Peyer's patch (tissue), 4 donors: ENCODE measurements at regions not wholly inside any gene's neighbourhood (a gene's known extent, or its start where the extent isn't known, plus 50 kb on each side); places are given as distances from the start of the nearest gene placed in this dataset.

ENCODE experiments used
- DNase-seq, 3 donors: peaks; one replicate each; pipeline ENCODE4 v3.0.0-alpha.2; 2017 to 2019
- H3K27ac ChIP-seq, 4 donors: fragments of 200-600 bp; sonication (generic); one replicate each; pipeline ENCODE4 v1.5.1; 2016 to 2019
- H3K27me3 ChIP-seq, 2 donors: fragments of 200-600 bp; sonication (generic); one replicate each; pipeline ENCODE4 v1.5.1; 2019
- H3K36me3 ChIP-seq, 3 donors: fragments of 200-600 bp; sonication (generic); one replicate each; pipeline ENCODE4 v1.5.1; 2016 to 2019
- H3K4me1 ChIP-seq, 4 donors: fragments of 200-600 bp; sonication (generic); one replicate each; pipeline ENCODE4 v1.5.1; 2016 to 2019
- H3K4me3 ChIP-seq, 4 donors: fragments of 200-600 bp; sonication (generic); 1 replicate in 3 of 4; 2 replicates in 1 of 4; pipeline ENCODE4 v1.5.1; 2016 to 2019; ENCODE audit warnings: mild to moderate bottlenecking in 1 of 4
- H3K9me3 ChIP-seq, 4 donors: fragments of 200-600 bp; sonication (generic); one replicate each; pipeline ENCODE4 v1.5.1; 2016 to 2019; ENCODE audit warnings: mild to moderate bottlenecking in 1 of 4
- POLR2A ChIP-seq, 2 donors: fragments of 450-650 bp; IDR thresholded peaks; one replicate each; pipeline ENCODE4 v1.5.1; 2017; ENCODE audit warnings: antibody characterized with exemption in 2 of 2, mild to moderate bottlenecking in 2 of 2, moderate library complexity in 2 of 2
- TF ChIP-seq, protein P1 (sequence below), 6 experiments: fragments of 450-650 bp in 4 of 6; fragments of 200-600 bp in 2 of 6; sonication (generic) in 1 of 6; IDR thresholded peaks; one replicate each; pipeline ENCODE4 v1.5.1; 2017 to 2019; ENCODE audit warnings: antibody characterized with exemption in 6 of 6, mild to moderate bottlenecking in 3 of 6, moderate library complexity in 1 of 6

DNA sequence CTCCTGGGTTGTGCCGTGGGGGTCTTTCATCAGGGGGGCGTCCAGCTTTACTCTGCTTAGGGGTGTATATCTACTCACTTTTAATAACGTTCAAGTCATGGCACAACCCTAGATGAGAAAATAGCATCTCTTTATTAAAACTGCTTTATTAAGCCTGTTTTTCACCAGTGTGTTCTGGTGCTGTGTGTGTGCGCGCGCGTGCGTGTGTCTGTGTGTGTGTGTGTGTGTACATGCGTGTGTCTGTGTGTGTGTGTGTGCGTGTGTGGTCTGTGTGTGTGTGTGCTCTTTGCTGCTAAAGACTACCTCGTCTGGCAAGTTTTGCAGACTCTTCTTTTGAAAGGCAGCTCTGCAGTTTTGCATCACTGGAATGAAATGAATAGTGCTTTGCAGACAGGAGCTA lies 390.9 kb upstream of the MKI67 start:
- TF ChIP-seq POLR2A (IDR thresholded peaks at IDR 0.05): no peak
- TF ChIP-seq, protein P1, sequence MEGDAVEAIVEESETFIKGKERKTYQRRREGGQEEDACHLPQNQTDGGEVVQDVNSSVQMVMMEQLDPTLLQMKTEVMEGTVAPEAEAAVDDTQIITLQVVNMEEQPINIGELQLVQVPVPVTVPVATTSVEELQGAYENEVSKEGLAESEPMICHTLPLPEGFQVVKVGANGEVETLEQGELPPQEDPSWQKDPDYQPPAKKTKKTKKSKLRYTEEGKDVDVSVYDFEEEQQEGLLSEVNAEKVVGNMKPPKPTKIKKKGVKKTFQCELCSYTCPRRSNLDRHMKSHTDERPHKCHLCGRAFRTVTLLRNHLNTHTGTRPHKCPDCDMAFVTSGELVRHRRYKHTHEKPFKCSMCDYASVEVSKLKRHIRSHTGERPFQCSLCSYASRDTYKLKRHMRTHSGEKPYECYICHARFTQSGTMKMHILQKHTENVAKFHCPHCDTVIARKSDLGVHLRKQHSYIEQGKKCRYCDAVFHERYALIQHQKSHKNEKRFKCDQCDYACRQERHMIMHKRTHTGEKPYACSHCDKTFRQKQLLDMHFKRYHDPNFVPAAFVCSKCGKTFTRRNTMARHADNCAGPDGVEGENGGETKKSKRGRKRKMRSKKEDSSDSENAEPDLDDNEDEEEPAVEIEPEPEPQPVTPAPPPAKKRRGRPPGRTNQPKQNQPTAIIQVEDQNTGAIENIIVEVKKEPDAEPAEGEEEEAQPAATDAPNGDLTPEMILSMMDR (IDR thresholded peaks at IDR 0.05): no peak
- Histone ChIP-seq H3K27ac (no peak overlapping the region), H3K4me1 (no peaks in the 10 kb centered on the region), H3K4me3 (no peak overlapping the region), H3K9me3 (no peaks in the 10 kb centered on the region), H3K36me3 (no peaks in the 10 kb centered on the region), H3K27me3 (no peaks in the 10 kb centered on the region)
- no peak for DNase-seq

DNA sequence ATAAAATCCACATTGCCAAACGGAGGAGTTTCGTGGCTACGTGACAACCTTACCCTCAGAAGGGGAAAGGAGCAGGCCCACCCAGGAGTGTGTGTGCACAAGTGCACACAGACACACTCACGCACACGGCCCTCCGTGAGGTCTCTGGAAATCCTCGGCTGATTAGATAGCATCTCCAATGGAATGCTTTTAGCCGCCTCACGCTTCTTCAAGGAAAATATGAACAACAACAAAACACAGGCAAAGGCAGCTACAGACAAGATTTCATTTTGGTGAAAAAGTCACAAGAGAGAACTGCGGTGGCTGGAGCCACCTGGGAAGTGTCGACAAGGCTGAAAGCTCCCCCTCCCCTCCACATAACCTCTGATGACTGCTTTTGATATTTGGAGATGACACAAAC lies 391.8 kb upstream of the MKI67 start:
- no peaks in the 10 kb centered on the region for H3K27me3 ChIP-seq
- H3K4me3 ChIP-seq: no peak overlapping the region
- no peaks in the 10 kb centered on the region for H3K36me3 ChIP-seq
- H3K27ac ChIP-seq: no peak overlapping the region
- TF ChIP-seq, protein P1 (IDR thresholded peaks at IDR 0.05): no peak
- TF ChIP-seq POLR2A (IDR thresholded peaks at IDR 0.05): no peak
- H3K9me3 ChIP-seq: no peaks in the 10 kb centered on the region
- DNase-seq: no peak
- no peaks in the 10 kb centered on the region for H3K4me1 ChIP-seq

DNA sequence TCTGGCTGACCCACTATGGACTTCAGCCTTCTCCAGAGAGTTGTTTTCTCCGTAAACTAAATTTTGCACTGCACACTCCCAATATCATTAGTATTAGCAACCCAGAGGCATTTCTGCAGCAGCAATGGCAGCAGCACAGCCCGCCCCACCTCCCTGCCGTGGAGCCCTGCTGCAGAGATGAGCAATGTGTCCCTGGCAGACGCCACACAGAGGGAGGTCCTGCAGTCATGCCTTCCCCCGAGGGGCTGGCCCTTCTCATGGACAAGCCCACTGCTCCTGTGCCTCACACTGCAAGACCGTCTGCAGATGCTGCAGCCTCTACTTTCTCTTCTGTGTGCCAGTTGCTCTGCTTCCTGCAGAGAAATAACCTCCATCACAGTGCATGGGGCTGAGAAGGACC lies 393.4 kb upstream of the MKI67 start:
- Histone ChIP-seq H3K4me3 (no peak overlapping the region), H3K9me3 (no peaks in the 10 kb centered on the region)
- TF ChIP-seq POLR2A (IDR thresholded peaks at IDR 0.05): no peak
- TF ChIP-seq, protein P1 (IDR thresholded peaks at IDR 0.05): no peak

DNA sequence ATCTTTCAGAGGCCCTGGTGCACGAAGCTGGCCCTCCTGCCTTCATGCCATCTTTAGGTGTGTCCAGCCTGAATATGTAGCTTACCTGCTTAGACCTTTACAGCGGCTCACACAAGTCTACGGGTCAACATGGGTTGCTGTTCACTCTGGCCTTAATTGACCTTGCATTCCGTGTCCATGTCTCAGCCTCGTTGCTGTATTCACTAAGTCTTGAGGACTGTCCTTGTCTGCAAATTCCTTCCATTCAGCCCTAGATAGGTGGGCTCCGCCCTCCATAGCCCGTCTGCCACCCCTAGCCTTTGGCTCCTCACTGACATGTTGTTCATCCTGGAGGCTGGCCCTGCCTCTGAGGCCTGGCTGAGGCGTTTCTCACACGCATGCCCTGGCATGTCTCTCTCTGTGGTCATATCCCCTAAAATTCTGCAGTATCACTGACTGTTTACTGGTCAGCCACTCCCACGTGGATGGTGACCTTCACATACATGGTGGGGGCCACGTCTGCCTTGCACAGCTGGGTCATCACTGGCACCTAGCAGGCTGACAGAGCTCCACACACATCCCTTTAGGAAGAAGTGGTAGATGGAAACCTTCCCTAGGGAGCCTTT lies 394.1 kb upstream of the MKI67 start:
- no peak overlapping the region for H3K27ac ChIP-seq
- no peaks in the 10 kb centered on the region for H3K4me1 ChIP-seq
- H3K4me3 ChIP-seq: no peak overlapping the region
- no peaks in the 10 kb centered on the region for H3K36me3 ChIP-seq
- no peak for TF ChIP-seq POLR2A (IDR thresholded peaks at IDR 0.05)
- no peaks in the 10 kb centered on the region for H3K9me3 ChIP-seq
- H3K27me3 ChIP-seq: no peaks in the 10 kb centered on the region
- no peak for DNase-seq

More for the DNA sequence above, 393.4 kb upstream of the MKI67 start:
- Histone ChIP-seq H3K36me3 (no peaks in the 10 kb centered on the region), H3K27ac (no peak overlapping the region), H3K4me1 (no peaks in the 10 kb centered on the region), H3K27me3 (no peaks in the 10 kb centered on the region)
- no peak for DNase-seq

DNA sequence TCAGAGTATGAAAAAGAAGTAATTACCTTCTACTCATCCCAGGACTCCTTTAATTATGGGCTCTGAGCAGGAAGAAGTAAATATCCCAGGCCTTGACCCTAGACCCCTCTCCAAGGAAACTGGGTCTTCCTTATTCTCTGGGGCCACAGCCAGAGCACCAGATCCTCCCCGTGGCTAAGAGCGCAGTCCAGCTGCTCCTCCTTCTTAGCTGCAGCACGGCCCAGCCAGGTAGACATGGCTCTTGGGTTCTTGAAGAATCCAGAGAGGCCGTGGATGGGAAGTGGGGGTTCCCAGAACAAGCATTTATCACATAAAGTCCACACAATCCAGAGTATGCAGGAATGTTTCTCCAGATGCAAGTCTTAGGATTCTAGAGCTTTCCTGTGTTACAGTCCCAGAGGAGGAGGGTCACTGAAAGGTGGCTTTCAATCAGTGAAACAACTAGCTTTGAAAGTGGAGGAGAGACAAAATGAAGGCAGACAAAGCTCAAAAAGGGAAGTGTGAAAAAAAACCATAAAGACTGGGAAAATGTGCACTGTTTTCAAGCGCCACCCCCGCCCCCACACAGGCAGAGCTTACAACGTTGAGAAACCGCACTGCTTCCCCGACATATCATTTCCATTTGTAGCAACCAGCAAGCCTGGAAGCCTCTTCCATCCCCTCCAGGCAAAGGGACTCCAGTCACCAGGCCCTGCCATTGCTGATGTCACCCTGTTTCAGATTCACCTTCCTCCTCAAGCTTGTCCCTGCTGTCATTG lies 396.5 kb upstream of the MKI67 start:
- no peaks in the 10 kb centered on the region for H3K27me3 ChIP-seq
- H3K36me3 ChIP-seq: no peaks in the 10 kb centered on the region
- H3K27ac ChIP-seq: no peak overlapping the region
- DNase-seq: no peak
- TF ChIP-seq POLR2A (IDR thresholded peaks at IDR 0.05): no peak
- TF ChIP-seq, protein P1 (IDR thresholded peaks at IDR 0.05): no peak
- H3K4me3 ChIP-seq: no peak overlapping the region
- H3K9me3 ChIP-seq: no peaks in the 10 kb centered on the region
- no peaks in the 10 kb centered on the region for H3K4me1 ChIP-seq

DNA sequence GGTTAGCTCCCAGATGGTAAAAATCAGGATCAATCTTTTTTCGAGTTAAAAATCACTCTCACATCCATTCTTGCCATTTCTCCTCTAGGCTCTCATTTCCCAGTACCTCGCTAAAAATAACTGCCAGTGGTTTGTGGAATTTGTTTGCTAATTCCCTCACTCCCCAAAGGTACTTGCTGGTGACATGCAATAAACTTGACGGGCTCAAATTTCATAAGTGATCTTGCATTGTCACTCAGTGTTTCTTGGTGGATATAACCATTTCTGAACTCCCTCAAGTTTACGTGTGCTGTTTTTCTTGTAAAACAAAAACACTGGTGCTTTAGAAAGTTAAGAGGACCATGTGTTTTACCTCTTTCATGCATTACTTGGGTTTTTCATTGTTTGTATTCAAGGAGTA lies 399.2 kb upstream of the MKI67 start:
- H3K9me3 ChIP-seq: no peaks in the 10 kb centered on the region
- no peaks in the 10 kb centered on the region for H3K36me3 ChIP-seq
- H3K4me1 ChIP-seq: no peaks in the 10 kb centered on the region
- DNase-seq: no peak
- H3K4me3 ChIP-seq: no peak overlapping the region
- no peak for TF ChIP-seq POLR2A (IDR thresholded peaks at IDR 0.05)
- TF ChIP-seq, protein P1 (IDR thresholded peaks at IDR 0.05): no peak
- no peak overlapping the region for H3K27ac ChIP-seq
- no peaks in the 10 kb centered on the region for H3K27me3 ChIP-seq
